ENCODE measurements at regions not wholly inside any gene's neighbourhood (a gene's known extent, or its start where the extent isn't known, plus 50 kb on each side); places are given as distances from the start of the nearest gene placed in this dataset.

- no peaks in the 10 kb centered on the region for H3K9me1 ChIP-seq (ENCODE audit: control insufficient read depth, extremely low read depth, insufficient read depth, low read length)
- no peaks in the 10 kb centered on the region for H3K36me3 ChIP-seq (ENCODE audit: control insufficient read depth in 2 of 2, extremely low read depth in 1 of 2, insufficient read depth in 2 of 2, low read length in 2 of 2)
- no peak overlapping the region for H3K9ac ChIP-seq (ENCODE audit: control insufficient read depth, extremely low read depth, insufficient read depth, low read length)
- no peak for DNase-seq (ENCODE audit: low read depth, low spot score)
- H3K4me2 ChIP-seq (ENCODE audit: control insufficient read depth, extremely low read depth, insufficient read depth, low read depth, low read length), result peak overlapping the region; percentile 29
- no peaks in the 10 kb centered on the region for H3K79me2 ChIP-seq (ENCODE audit: control insufficient read depth, insufficient read depth, low read length)
- peak; percentile 60 to 82 (median 80) for TF ChIP-seq CTCF (optimal IDR thresholded peaks at IDR 0.05 in 1 of 3, IDR thresholded peaks at IDR 0.05 in 1 of 3, conservative IDR thresholded peaks at IDR 0.05 in 1 of 3; ENCODE audit: extremely low read depth in 1 of 3, insufficient read depth in 2 of 3, low read length in 3 of 3)
- TF ChIP-seq EZH2 (IDR thresholded peaks at IDR 0.05; ENCODE audit: low read length), result no peak
- peak; percentile 26 for FAIRE-seq
- H3K27ac ChIP-seq (ENCODE audit: control insufficient read depth, insufficient read depth, low read length), result no peak overlapping the region
- no peaks in the 10 kb centered on the region for H3K9me3 ChIP-seq (ENCODE audit: control insufficient read depth, low read depth, low read length)
- no peak overlapping the region for H3K4me3 ChIP-seq (ENCODE audit: control insufficient read depth in 2 of 3, extremely low read depth in 1 of 3, insufficient read depth in 2 of 3, low read depth in 1 of 3, low read length in 3 of 3)
- H2AFZ ChIP-seq (ENCODE audit: control insufficient read depth, low read length), result no peak overlapping the region
- dilution Hi-C loops (cut with MboI; ENCODE audit: extremely low pct_ligation_motif_present, low sequenced_read_pairs), result no loop called here
- H3K27me3 ChIP-seq (ENCODE audit: control insufficient read depth, extremely low read depth, insufficient read depth, low read length), result peaks cover 6% of the 10 kb centered on the region
- no peaks in the 10 kb centered on the region for H3K4me1 ChIP-seq (ENCODE audit: control insufficient read depth, extremely low read depth, insufficient read depth, low read length)
- no peaks in the 10 kb centered on the region for H4K20me1 ChIP-seq (ENCODE audit: control insufficient read depth, extremely low read depth, insufficient read depth, low read length)
Measured at GRCh38 chr11:32172848-32173834, 82.3 kb downstream of the RCN1 start.

GRCh38 chr11:32173977-32174376, 83.1 kb downstream of the RCN1 start:
- no peaks in the 10 kb centered on the region for H3K9me1 ChIP-seq (ENCODE audit: control insufficient read depth, extremely low read depth, insufficient read depth, low read length)
- FAIRE-seq (no peak), DNase-seq (ENCODE audit: low read depth, low spot score) (no peak)
- no peak overlapping the region for H3K4me3 ChIP-seq (ENCODE audit: control insufficient read depth in 2 of 3, extremely low read depth in 1 of 3, insufficient read depth in 2 of 3, low read depth in 1 of 3, low read length in 3 of 3)
- H4K20me1 ChIP-seq (ENCODE audit: control insufficient read depth, extremely low read depth, insufficient read depth, low read length), result no peaks in the 10 kb centered on the region
- H3K9me3 ChIP-seq (ENCODE audit: control insufficient read depth, low read depth, low read length), result no peaks in the 10 kb centered on the region
- TF ChIP-seq CTCF (optimal IDR thresholded peaks at IDR 0.05 in 1 of 3, IDR thresholded peaks at IDR 0.05 in 1 of 3, conservative IDR thresholded peaks at IDR 0.05 in 1 of 3; ENCODE audit: extremely low read depth in 1 of 3, insufficient read depth in 2 of 3, low read length in 3 of 3) (no peak), EZH2 (IDR thresholded peaks at IDR 0.05; ENCODE audit: low read length) (no peak)
- H3K79me2 ChIP-seq (ENCODE audit: control insufficient read depth, insufficient read depth, low read length), result no peaks in the 10 kb centered on the region
- peaks cover 3% of the 10 kb centered on the region for H3K27me3 ChIP-seq (ENCODE audit: control insufficient read depth, extremely low read depth, insufficient read depth, low read length)
- no peaks in the 10 kb centered on the region for H3K36me3 ChIP-seq (ENCODE audit: control insufficient read depth in 2 of 2, extremely low read depth in 1 of 2, insufficient read depth in 2 of 2, low read length in 2 of 2)
- dilution Hi-C loops (cut with MboI; ENCODE audit: extremely low pct_ligation_motif_present, low sequenced_read_pairs), result no loop called here
- H3K4me1 ChIP-seq (ENCODE audit: control insufficient read depth, extremely low read depth, insufficient read depth, low read length), result no peaks in the 10 kb centered on the region
- H3K27ac ChIP-seq (ENCODE audit: control insufficient read depth, insufficient read depth, low read length), result no peak overlapping the region
- H3K9ac ChIP-seq (ENCODE audit: control insufficient read depth, extremely low read depth, insufficient read depth, low read length), result no peak overlapping the region
- H3K4me2 ChIP-seq (ENCODE audit: control insufficient read depth, extremely low read depth, insufficient read depth, low read depth, low read length), result no peak overlapping the region
- H2AFZ ChIP-seq (ENCODE audit: control insufficient read depth, low read length), result no peak overlapping the region
